Neural cell (in vitro differentiated cells): ENCODE measurements at regions not wholly inside any gene's neighbourhood (a gene's known extent, or its start where the extent isn't known, plus 50 kb on each side); places are given as distances from the start of the nearest gene placed in this dataset.

ENCODE experiments used
- CTCF ChIP-seq: fragments of 450-650 bp; IDR thresholded peaks from 2 replicates; pipeline ENCODE4 v1.5.1; 2014; ENCODE audit warnings: antibody characterized with exemption, mild to moderate bottlenecking, moderate library complexity; ENCODE audit not compliant: poor library complexity, severe bottlenecking
- EZH2 ChIP-seq: fragments of 200-600, 300-800 bp; shearing (Covaris generic), sonication (generic); IDR thresholded peaks from 2 replicates; pipeline ENCODE4 v1.6.1; 2014; ENCODE audit warnings: antibody characterized with exemption, low read length, borderline replicate concordance, mild to moderate bottlenecking; ENCODE audit not compliant: insufficient read depth, poor library complexity, severe bottlenecking
- POLR2AphosphoS5 ChIP-seq: IDR thresholded peaks from 2 replicates; pipeline ENCODE4 v1.6.1; 2012
- RAD21 ChIP-seq: fragments of 450-650 bp; conservative IDR thresholded peaks from 2 replicates; pipeline ENCODE4 v1.6.1; 2014; ENCODE audit warnings: antibody characterized with exemption, mild to moderate bottlenecking, moderate library complexity
- REST ChIP-seq: IDR thresholded peaks from 2 replicates; pipeline ENCODE4 v1.6.1; 2012; ENCODE audit warnings: borderline replicate concordance
- TAF1 ChIP-seq: IDR thresholded peaks from 2 replicates; pipeline ENCODE4 v1.6.1; 2012; ENCODE audit warnings: low read depth

GRCh38 chr3:147256739-147257138 lies 149.6 kb downstream of the ZIC4 start:
- TF ChIP-seq POLR2AphosphoS5 = no peak
- TF ChIP-seq EZH2 = no peak
- no peak for TF ChIP-seq CTCF
- no peak for TF ChIP-seq TAF1
- TF ChIP-seq REST = no peak
- TF ChIP-seq RAD21 = no peak
